GM21576 (cell line): ENCODE measurements at regions not wholly inside any gene's neighbourhood (a gene's known extent, or its start where the extent isn't known, plus 50 kb on each side); places are given as distances from the start of the nearest gene placed in this dataset.

Experiments
- ATAC-seq: cut with Tn5 transposase; IDR thresholded peaks from one replicate; pipeline ENCODE4 v1.9.1; 2021; ENCODE audit warnings: mild to moderate bottlenecking, moderate library complexity; ENCODE audit not compliant: unreplicated experiment

- ATAC-seq = no peak
Measured at GRCh38 chr2:120598416-120598815, 137.3 kb upstream of the GLI2 start.

- ATAC-seq = no peak
Measured at GRCh38 chr2:120599072-120599471, 136.6 kb upstream of the GLI2 start.

DNA sequence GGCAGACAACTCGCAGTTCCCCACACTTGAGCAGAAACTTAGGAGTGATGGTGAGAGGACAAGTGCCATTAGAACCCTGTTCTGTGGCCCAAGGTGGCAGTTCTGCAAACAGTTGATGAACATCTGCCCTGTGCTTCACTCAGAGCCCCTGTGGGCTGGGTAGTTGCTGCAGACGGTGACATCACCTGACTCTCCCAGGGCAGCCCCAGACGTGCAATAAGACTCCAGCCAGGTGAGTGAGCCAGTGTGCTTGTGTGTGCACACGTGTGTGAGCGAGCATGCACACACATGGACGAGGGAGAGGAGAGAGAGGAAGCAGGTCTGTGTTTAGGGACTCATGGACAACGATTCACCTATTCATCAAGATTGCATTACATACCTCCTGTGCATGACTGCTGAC lies 136.0 kb upstream of the GLI2 start:
- ATAC-seq = no peak

GRCh38 chr2:120600335-120600734 lies 135.3 kb upstream of the GLI2 start:
- ATAC-seq = no peak

DNA sequence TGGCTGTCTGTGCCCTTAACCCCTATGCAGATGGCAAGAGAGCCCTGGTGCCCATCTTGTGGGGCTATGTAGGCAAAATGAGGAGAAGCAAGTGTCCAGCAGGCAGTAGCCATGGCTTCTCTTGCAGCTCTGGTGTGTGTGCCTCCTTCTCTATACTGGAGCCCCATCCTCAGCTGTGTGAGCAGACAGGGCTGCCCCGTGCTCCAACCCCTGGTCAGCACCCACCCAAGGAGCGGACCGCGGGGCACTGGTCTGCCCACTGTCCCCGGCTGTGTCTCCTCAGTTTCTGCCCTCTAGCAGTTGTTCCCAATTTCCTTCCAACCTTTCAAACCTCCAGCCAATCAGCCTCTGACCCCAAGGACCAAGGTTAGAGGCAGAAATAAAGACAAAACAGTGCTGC lies 134.9 kb upstream of the GLI2 start:
- ATAC-seq = no peak

- ATAC-seq = no peak
Measured at GRCh38 chr2:120601566-120601965, 134.1 kb upstream of the GLI2 start.

DNA sequence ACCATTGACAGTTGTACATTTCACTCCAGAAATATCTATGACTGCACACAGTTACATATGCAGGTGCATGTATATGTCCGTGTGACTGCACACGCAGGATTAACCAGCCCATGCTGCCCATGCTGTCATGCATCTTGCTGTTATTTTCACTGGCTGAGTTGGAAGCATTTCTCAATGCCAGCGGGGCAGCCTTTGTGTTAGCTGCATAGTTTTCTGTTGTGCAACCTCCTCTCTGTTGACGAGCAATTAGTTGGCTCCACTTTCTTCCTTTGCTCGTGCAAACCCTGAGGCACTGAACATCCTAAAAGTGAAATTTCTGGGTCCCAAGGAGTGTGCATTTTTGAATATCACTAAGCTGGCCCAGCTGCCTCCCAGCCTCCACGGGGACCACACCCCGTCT lies 133.4 kb upstream of the GLI2 start:
- no peak for ATAC-seq

DNA sequence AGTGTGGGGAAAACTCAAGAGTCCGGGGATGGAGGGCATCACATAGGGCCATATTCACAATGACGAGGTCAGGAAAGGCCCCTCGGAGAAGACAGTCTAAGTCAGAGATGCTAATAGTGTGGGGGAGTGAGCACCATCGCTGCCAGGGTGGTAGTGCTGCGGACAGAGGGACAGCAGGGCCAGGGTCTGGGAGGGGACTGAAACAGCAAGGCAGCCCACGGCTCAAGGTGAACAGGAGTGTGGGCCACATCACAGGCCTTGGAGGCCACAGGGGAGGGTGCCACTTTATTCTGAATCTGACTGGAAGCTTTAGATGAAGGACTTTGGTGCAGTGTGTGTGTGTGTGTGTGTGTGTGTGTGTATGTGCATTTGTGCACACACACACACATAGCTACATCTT lies 130.9 kb upstream of the GLI2 start:
- no peak for ATAC-seq

DNA sequence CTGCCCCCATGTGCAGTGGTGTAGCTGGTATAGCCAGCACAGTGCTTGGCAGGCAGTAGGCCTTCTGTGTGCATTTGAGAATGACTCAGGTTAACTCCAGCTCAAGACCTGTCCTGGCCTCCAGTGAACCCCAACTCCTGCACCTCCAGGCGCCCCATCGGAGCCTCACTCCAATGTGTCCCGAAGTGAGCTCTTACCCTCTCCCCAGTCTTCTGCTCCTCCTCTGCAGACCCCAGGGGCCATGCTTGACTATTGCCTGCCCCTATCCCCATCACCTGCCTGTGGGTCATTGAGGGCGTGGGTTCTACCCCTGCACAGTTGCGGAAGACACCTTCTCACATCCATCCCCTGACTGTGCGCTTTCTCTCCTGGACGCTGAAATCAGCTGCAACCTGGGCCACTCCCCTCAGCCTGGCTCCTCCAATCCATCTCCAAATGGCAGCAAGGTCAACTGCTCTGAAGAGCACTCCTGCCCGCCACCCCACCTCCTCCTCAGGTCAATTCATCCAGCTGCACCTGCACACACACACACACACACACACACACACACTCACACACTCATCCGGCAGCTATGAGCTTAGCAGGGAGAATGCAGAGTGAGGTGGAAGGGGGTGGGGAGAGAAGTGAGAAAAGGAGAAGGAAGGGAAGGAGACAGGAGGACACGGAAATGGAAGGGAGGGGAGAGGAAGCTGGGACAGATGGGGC lies 130.3 kb upstream of the GLI2 start:
- no peak for ATAC-seq

DNA sequence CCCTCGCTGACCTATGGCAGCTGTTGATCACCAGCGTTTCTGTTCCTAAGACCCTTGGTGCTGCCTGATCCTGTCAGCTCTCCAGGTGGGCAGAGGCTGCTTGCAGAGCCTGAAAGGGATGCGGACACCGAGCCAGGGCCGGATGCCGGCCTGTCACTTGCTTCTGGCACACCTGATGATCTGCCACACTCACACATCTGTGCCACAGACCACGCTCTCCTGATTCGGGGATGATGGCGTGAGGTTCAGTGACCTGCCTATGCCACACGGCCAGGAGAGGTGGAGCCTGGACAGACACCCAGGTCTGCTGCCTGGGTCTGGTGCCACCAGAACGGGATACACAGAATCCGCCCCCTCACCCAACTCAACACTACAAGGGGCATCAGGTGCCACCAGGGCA lies 129.4 kb upstream of the GLI2 start:
- no peak for ATAC-seq

DNA sequence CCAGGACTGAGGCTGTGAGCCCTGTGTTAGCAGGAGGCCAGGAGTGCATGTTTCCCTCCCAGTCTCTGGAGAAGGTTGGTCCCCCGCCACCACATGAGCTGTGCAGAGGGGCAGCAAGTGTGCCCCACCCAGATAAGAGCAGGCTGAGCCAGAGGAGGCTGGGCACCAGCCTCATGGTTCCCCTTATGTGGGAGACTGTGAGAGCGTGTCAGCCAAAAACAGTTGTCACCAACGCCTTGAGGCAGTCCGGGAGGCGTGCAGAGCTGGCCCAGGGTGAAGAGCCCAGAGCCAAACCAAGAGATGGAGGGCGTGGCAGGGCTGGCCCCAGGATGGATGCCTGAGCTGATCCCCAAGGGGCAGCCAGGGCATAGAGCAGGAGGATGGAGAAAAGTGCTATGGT lies 128.7 kb upstream of the GLI2 start:
- ATAC-seq = no peak

GRCh38 chr2:120607506-120607905 lies 128.2 kb upstream of the GLI2 start:
- ATAC-seq = no peak

- ATAC-seq = no peak
Measured at GRCh38 chr2:120607996-120608395, 127.7 kb upstream of the GLI2 start.

DNA sequence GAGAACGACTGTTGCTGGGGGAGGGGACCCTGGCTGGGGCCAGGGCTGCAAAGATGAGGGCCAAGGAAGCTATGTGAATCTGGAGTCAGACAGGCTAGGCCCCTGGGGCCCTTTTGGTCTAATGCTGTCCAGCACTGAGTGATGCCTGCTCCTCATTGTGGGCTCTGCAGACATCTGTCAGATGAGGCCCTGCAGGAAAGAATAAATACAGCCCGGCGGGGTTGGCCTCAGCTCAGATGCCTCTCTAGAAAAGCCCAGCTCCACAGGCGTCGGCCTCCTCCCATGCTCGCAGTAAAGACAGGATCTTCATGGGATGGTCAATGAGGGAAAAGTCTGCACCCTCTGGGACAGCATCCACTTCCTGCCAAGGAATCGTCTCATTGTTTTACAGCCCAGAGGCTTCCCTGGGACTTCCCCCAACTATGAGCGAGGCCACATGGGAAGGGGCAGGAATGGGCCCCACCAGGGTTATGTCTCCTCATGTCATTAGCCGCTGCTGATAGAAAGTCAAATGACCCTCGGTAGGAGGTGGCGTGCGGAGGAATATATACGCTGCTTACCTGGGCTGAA lies 125.8 kb upstream of the GLI2 start:
- ATAC-seq = no peak

DNA sequence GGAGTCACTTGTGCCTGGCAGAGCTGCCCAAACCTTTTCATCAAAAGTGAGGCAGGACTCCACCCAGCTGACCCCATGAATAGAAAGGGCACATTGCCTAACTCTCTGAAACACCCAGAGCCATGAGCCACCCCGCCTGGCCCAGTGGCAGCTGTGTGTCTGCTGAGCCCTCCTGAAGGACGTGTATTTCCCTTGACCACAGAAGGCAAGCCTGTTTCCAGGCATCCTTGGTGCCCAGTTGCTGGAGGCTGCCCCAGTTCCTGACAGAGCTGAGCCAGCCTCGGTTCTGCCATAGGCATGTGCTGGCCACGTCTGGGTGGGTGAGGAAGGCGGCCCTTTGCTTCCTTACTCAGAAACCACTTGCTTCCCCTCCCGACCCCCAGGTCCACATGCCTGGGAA lies 124.7 kb upstream of the GLI2 start:
- ATAC-seq = no peak

- no peak for ATAC-seq
Measured at GRCh38 chr2:120611961-120612360, 123.7 kb upstream of the GLI2 start.

DNA sequence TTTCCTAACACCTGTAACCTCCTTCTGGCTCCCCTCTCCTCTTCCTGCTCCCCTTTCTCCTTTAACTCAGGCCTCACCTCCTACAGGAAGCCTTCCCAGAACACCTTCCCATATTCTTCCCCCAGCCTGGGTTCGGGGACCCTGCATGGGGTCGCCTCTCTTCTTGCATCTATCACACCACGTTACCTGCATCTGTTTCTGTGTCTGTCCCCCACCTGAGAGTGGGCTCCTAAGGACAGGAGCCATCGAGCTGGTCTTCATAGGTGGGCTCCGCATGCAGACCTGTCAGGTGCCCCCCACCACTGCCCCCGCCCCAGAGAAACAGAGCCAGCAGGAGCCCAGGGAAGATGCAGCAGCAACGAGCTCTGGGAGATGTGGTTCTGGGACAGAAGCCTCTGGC lies 123.2 kb upstream of the GLI2 start:
- ATAC-seq = no peak

GRCh38 chr2:120612931-120613330 lies 122.7 kb upstream of the GLI2 start:
- no peak for ATAC-seq

DNA sequence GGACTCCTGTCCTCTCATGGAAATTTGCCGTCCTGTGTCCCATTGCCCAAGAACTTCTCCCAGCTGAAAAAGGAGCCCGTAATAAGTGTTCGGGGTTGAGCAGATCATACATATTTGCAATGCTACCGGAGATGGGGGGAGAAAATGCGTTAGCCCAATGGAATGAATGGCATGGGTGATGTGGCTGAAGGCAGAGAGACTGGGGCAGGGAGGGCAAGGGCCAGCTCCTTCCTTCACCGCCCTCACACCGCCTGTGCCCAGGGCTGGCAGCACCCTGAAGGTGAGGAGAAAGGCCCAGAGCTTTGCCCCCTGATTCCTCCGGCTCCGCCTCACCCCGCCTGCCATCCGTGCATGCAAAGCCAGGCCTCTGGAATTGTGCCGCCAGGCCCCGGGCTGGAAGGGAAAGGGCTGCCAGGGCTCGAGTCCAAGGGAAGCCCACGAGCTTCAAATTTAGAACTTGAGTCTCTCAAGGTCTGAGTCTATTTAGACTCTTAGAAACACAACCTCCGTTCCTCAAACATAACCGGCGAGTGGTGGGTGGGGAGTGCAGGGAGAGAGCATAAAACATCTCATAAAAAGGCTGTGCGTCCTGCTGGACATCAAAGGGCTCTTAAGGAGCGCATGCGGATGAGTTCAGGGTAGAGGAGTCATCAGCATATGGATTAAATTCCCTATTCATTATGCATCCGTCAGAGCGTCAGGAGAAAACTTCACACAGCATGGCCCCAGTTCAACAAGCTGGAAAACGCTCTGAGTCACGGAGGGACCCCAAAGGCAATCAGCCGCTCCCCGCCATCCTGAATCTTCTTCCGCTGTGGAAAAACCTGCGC lies 121.7 kb upstream of the GLI2 start:
- ATAC-seq = no peak

DNA sequence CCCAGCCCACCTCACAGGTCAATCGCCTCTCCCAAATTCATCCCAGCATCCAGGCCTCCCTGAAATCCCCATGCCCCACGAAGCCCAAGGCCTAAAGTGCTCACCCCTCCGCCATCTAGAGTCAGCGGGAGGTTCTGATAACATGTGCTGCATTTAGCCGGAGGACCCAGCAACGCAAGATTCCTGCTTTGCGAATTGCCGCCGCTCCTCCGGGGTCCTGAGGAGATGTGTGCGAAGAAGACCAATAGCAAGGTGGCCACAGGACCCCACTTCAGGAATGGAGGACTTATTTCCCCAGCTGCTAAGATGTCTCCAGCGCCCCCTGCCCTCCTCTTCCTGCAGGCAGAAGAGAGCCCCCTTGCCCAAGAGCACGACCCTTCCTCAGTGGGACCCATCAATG lies 120.8 kb upstream of the GLI2 start:
- no peak for ATAC-seq

GRCh38 chr2:120616261-120616660 lies 119.4 kb upstream of the GLI2 start:
- no peak for ATAC-seq

- ATAC-seq = no peak
Measured at GRCh38 chr2:120617055-120617454, 118.6 kb upstream of the GLI2 start.
